Progenitor cell of endocrine pancreas (in vitro differentiated cells): ENCODE measurements at regions not wholly inside any gene's neighbourhood (a gene's known extent, or its start where the extent isn't known, plus 50 kb on each side); places are given as distances from the start of the nearest gene placed in this dataset.

ENCODE experiments used
- DNase-seq: peaks from one replicate; pipeline ENCODE4 v3.0.0; 2021; ENCODE audit warnings: low spot score; ENCODE audit not compliant: unreplicated experiment
- H3K27ac Mint-ChIP-seq: 2 replicates; pipeline ENCODE4 v1.8.0; 2021; ENCODE audit warnings: mild to moderate bottlenecking, moderate library complexity, mixed read lengths
- H3K27me3 Mint-ChIP-seq: 2 replicates; pipeline ENCODE4 v1.8.0; 2021; ENCODE audit warnings: mixed read lengths
- H3K36me3 Mint-ChIP-seq: 2 replicates; pipeline ENCODE4 v1.8.0; 2022; ENCODE audit warnings: mixed read lengths; ENCODE audit not compliant: insufficient read depth
- H3K4me1 Mint-ChIP-seq: 2 replicates; pipeline ENCODE4 v1.8.0; 2021; ENCODE audit warnings: low read depth, mixed read lengths
- H3K4me3 Mint-ChIP-seq: 2 replicates; pipeline ENCODE4 v1.8.0; 2021; ENCODE audit warnings: low read depth, mild to moderate bottlenecking, moderate library complexity, mixed read lengths
- H3K9me3 Mint-ChIP-seq: 2 replicates; pipeline ENCODE4 v1.8.0; 2021; ENCODE audit warnings: low read depth, mixed read lengths
- TF ChIP-seq, protein P1 (sequence below): fragments of 200-600 bp; sonication (generic); IDR thresholded peaks from one replicate; pipeline ENCODE4 v1.5.0; 2021; ENCODE audit warnings: antibody characterized with exemption, mild to moderate bottlenecking; ENCODE audit not compliant: unreplicated experiment

DNA sequence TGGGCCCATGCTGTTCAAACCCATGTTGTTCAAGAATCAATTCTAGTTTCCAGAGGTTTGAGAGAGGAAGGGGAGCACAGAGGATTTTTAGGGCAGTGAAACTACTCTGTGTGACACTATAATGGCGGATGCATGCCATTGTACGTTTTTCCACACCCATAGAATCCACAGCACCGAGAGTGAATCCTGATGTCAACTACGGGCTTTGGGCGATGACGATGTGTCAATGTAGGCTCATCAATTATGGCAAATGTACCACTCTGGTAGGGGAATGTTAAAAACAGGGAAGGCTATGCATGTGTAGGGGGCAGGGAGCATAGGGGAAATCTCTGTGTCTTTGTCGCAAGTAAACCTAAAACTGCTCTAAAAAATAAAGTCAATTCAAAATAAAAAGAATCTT is 70.7 kb upstream of the UBAC2 start:
- H3K27me3 Mint-ChIP-seq: peaks cover 3% of the 10 kb centered on the region
- no peak overlapping the region for H3K4me3 Mint-ChIP-seq
- no peaks in the 10 kb centered on the region for H3K36me3 Mint-ChIP-seq
- DNase-seq: no peak
- no peaks in the 10 kb centered on the region for H3K9me3 Mint-ChIP-seq
- H3K4me1 Mint-ChIP-seq: peaks cover 2% of the 10 kb centered on the region
- TF ChIP-seq, protein P1, sequence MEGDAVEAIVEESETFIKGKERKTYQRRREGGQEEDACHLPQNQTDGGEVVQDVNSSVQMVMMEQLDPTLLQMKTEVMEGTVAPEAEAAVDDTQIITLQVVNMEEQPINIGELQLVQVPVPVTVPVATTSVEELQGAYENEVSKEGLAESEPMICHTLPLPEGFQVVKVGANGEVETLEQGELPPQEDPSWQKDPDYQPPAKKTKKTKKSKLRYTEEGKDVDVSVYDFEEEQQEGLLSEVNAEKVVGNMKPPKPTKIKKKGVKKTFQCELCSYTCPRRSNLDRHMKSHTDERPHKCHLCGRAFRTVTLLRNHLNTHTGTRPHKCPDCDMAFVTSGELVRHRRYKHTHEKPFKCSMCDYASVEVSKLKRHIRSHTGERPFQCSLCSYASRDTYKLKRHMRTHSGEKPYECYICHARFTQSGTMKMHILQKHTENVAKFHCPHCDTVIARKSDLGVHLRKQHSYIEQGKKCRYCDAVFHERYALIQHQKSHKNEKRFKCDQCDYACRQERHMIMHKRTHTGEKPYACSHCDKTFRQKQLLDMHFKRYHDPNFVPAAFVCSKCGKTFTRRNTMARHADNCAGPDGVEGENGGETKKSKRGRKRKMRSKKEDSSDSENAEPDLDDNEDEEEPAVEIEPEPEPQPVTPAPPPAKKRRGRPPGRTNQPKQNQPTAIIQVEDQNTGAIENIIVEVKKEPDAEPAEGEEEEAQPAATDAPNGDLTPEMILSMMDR: no peak
- H3K27ac Mint-ChIP-seq: no peak overlapping the region

DNA sequence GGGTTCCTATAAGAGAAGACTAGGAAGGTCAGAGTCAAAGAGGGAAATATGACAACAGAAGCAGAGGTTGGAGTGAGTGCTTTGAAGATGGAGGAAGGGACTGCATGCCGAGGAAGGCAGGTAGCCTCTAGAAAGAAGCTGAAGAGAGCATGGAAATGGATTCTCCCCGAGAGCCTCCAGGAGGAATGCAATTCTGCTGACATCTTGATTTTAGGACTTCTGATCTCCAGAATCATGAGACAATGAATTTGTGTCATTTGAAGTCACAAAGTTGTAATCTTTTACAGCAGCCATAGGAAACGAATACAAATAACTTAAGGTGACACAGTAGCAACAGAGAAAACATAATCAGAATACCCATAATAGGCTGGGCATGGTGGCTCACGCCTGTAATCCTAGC is 69.2 kb upstream of the UBAC2 start:
- no peak for DNase-seq
- peaks cover 3% of the 10 kb centered on the region for H3K27me3 Mint-ChIP-seq
- H3K4me1 Mint-ChIP-seq: peaks cover 2% of the 10 kb centered on the region
- no peak overlapping the region for H3K4me3 Mint-ChIP-seq
- H3K36me3 Mint-ChIP-seq: no peaks in the 10 kb centered on the region
- no peak overlapping the region for H3K27ac Mint-ChIP-seq
- H3K9me3 Mint-ChIP-seq: no peaks in the 10 kb centered on the region
- TF ChIP-seq, protein P1: no peak

DNA sequence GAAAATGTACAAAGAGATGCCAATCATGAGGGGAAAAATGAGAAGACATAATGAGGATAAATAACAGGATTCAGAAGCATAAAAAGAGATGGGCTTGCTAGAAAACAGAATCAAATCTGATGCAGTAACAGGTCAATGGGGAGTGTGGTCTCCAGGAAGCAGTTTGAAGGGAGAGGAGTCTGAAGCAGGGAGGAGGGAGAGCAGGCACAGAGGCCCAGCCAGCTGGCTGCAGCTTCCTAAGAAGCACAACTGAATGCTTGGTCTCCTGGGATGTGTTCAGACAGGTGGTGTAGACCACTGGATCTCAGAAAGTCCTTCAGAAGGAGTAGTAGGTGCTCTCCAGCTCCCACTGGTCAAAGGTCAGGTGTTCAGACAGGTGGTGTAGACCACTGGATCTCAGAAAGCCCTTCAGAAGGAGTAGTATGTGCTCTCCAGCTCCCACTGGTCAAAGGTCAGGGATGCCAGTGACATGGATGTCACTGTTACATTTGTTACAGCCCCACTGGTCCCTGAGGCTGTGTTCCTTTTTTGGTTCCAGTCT is 68.3 kb upstream of the UBAC2 start:
- Mint-ChIP-seq H3K27me3 (peaks cover 3% of the 10 kb centered on the region), H3K36me3 (no peaks in the 10 kb centered on the region), H3K4me3 (no peak overlapping the region), H3K27ac (no peak overlapping the region), H3K4me1 (peaks cover 2% of the 10 kb centered on the region), H3K9me3 (no peaks in the 10 kb centered on the region)
- TF ChIP-seq, protein P1: no peak
- no peak for DNase-seq

DNA sequence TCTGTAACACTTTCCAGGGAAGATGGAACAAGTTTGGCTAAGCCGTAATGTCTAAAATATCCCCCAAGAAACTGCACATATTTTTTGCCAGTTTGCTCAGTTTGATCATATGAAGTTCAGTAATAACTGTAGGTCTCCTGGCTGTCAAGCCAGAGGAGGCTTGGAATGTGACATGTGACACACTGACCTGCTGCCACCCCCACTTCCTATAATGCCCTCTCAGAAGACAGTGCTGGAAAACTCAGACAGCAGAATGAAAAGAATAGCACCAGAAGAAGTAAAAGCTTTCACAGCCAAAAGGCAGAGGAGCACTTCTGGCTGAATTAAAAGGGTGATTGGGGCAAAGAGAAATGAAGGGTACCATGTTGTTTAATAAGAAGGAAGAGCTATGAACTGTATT is 67.4 kb upstream of the UBAC2 start:
- peaks cover 3% of the 10 kb centered on the region for H3K27me3 Mint-ChIP-seq
- H3K4me3 Mint-ChIP-seq: no peak overlapping the region
- TF ChIP-seq, protein P1: no peak
- peaks cover 2% of the 10 kb centered on the region for H3K4me1 Mint-ChIP-seq
- no peak overlapping the region for H3K27ac Mint-ChIP-seq
- H3K9me3 Mint-ChIP-seq: no peaks in the 10 kb centered on the region
- H3K36me3 Mint-ChIP-seq: no peaks in the 10 kb centered on the region
- DNase-seq: no peak

DNA sequence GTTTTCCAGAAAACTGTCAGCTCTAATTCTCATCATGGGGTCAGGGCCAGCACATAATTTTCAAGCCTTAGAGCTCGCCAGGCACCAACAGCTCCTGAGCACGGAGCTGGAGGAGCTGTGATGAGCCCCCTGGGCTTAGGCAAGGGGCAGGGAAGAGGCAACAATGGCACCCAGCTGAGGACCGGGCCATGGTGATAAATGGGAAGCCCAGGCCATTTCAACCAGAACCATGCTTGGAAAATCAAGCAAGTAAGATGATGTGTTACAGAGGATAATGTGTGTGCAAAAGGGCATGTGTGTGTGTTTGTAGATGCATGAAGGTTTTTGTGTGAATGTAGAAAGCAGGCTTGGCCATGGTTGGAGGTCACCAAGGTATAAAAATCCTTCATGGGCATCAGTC is 66.8 kb upstream of the UBAC2 start:
- TF ChIP-seq, protein P1: no peak
- Mint-ChIP-seq H3K4me1 (peaks cover 2% of the 10 kb centered on the region), H3K27ac (no peak overlapping the region), H3K9me3 (no peaks in the 10 kb centered on the region), H3K36me3 (no peaks in the 10 kb centered on the region), H3K27me3 (peaks cover 3% of the 10 kb centered on the region), H3K4me3 (no peak overlapping the region)
- DNase-seq: no peak
